Testis (tissue), 2 donors: ENCODE measurements at regions not wholly inside any gene's neighbourhood (a gene's known extent, or its start where the extent isn't known, plus 50 kb on each side); places are given as distances from the start of the nearest gene placed in this dataset.

Experiments used
- CTCF ChIP-seq, 3 experiments: fragments of 450-650 bp in 2 of 3; fragments of 200-600 bp in 1 of 3; sonication (generic) in 1 of 3; IDR thresholded peaks; one replicate each; pipeline ENCODE4 v1.5.1; 2016 to 2019; ENCODE audit warnings: antibody characterized with exemption in 3 of 3, mild to moderate bottlenecking in 2 of 3, moderate library complexity in 1 of 3
- POLR2A ChIP-seq: fragments of 450-650 bp; IDR thresholded peaks from one replicate; pipeline ENCODE4 v1.6.1; 2017; ENCODE audit warnings: antibody characterized with exemption, mild to moderate bottlenecking, moderate library complexity

GRCh38 chr5:145628525-145628924 lies 206.6 kb downstream of the PRELID2 start:
- TF ChIP-seq CTCF (IDR thresholded peaks at IDR 0.05): no peak
- TF ChIP-seq POLR2A: no peak
